OCI-LY7 (cell line): ENCODE measurements at regions not wholly inside any gene's neighbourhood (a gene's known extent, or its start where the extent isn't known, plus 50 kb on each side); places are given as distances from the start of the nearest gene placed in this dataset.

Source experiments
- CTCF ChIP-seq: fragments of 200-600 bp; sonication (generic); conservative IDR thresholded peaks from 2 replicates; pipeline ENCODE4 v1.5.1; 2014; ENCODE audit warnings: mild to moderate bottlenecking, antibody characterized with exemption, low read length, moderate library complexity, mixed read lengths
- EZH2phosphoT487 ChIP-seq: fragments of 200-600 bp; sonication (generic); IDR thresholded peaks from 2 replicates; pipeline ENCODE4 v1.6.1; 2018; ENCODE audit warnings: low read depth, borderline replicate concordance, mild to moderate bottlenecking, mixed run types, antibody characterized with exemption, low read length, moderate library complexity, mixed read lengths

- no peak for TF ChIP-seq CTCF
- TF ChIP-seq EZH2phosphoT487, result no peak
Observed at GRCh38 chr15:37678124-37678523, 256.3 kb upstream of the TMCO5A start.
